ENCODE measurements at regions not wholly inside any gene's neighbourhood (a gene's known extent, or its start where the extent isn't known, plus 50 kb on each side); places are given as distances from the start of the nearest gene placed in this dataset.

DNA sequence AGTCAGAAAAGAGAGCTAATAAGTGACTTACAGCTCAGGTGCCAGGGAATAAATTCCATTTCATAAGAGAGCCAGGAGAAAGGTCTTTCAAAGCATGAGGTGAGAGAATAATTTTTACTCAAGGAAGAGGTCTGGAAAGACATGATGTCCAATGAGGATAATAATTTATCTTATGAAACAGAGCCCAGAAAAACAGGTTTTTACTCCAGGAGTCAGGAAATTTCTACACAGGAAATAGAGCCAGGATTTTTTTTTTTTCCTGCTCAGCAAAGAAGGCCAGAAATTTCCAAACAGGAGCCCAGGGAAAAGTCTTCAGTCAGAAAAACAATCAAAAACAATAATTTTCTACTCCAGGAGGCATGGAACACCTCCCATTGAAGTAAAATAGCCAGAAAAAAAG, 1185.7 kb upstream of the TSPY4 start:
- DNase-seq = no peak

DNA sequence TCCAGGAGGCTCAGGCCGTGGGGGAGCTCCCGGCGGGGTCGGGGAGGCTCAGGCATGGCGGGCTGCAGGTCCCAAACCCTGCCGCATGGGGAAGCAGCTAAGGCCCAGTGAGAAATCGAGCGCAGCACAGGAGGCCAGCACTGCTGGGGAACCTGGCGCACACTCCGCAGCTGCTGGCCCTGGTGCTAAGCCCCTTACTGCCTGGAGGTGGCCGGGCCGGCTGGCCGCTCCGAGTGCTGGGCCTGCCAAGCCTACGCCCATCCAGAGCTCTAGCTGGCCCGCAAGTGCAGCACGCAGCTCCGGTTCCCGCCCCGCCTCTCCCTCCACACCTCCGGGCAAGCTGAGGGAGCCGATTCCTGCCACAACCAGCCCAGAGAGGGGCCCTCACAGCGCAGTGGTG, 1208.7 kb upstream of the TSPY4 start:
- intact Hi-C loops (cut with DNase I) = no loop called here
- no peak for DNase-seq

More for the DNA sequence above, 1185.7 kb upstream of the TSPY4 start:
- intact Hi-C loops (cut with DNase I) = no loop called here

DNA sequence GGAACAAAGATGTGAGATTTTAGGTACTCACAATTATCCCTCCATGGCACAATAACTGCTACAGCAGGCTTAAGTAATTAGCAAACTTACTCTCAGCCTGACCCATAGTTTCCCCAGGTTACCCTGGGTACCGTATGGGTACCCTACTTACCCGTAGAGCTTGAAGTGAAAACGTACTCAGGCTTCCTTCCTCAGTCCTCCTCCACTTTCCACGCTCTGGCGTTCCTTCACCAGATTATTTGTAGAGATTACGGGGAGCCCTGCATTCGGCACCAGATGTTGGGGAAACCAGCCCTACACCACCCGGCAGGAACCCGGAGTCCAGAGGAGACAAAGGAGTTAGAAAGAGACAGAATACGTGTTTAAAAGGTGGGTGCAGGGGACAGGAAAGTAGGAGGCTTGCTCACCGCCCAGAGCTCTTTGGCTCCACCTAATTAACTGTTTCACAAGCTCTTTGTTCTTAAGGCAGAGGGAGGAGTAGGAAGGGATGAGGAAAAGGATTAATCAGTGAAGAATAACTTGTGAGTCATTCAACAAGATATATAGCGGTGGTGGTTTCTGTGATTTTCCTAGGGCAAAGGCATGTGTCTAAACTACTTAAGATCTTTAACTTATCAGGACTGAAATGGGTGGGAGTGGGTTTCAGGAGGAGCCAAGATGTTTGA, 1211.2 kb upstream of the TSPY4 start:
- no peak for DNase-seq
- intact Hi-C loops (cut with DNase I) = no loop called here

DNA sequence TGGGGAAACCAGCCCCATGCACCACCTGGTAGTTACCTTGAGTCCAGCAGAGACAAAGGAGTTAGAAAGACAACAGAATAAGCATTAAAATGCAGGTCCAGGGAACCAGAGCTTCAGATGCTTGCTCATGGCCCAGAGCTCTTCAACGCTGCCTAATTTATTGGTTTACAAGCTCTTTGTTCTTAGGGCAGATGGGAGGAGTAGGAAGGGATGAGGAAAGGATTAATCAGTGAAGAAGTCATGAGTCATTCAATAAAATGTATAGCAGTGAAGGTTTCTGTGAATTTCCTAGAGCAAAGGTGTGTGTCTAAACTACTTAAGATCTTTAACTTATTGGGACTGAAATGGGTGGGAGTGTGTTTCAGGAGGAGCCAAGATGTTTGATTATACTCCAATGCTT, 1210.3 kb upstream of the AMELY start:
- no peak for DNase-seq
- intact Hi-C loops (cut with DNase I) = no loop called here

DNA sequence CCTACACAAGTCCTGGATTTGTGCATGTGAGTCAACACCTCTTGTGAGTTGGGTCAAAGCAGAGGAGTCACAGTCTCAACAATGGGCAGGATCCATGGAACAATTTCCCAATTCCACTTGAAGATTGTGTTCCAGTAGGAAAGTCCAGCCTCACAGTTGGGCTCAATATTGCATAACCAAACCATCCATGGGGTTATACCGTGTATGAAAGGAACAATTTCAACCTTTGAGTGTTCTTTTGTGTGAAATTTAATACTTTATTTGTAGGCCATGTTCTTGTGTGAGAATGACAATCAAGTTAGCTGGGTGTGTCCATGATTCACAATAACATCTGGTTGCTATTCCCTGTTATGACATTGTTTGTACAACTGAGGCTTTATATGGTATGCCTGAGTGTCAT, 1182.9 kb upstream of the AMELY start:
- intact Hi-C loops (cut with DNase I) = no loop called here
- DNase-seq = no peak

DNA sequence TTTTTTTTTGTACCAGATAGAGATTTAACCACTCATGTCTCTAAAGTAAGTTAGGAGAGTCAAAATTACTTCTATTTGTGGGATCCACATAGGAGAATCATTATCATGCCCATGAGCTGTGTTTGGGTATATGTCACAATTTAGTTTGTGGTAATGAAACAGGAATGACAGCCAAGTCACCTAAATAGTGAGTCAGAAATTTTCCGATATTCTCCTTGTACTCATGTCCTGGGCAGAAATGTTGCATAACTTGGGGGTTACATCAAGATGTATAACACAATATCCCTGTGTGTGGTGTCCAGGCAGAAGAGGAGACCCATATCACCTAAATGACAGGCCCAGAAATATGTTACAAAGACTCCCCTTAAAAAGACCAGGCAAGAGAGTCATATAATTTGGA, 1181.4 kb upstream of the AMELY start:
- intact Hi-C loops (cut with DNase I) = no loop called here

DNA sequence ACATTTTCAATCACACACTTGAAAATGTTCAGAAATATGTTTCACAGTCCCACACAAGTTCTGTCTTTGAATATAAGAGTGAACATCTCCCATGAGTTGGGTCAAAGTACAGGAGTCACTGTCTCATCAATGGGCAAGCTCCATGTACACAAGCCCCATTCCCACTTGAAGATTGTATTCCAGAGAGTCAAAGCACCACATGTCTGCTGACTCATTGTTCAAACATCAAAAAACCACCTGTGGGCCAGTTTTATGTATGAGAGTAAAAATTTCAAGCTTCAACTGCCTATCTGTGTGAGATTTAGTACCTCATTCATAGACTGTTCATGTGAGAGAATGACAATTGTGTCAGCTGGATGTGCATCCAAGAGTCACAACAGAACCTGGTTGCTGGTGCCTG, 1174.4 kb upstream of the AMELY start:
- DNase-seq = no peak
- intact Hi-C loops (cut with DNase I) = no loop called here

More for the DNA sequence above, 1181.4 kb upstream of the AMELY start:
- DNase-seq = no peak

DNA sequence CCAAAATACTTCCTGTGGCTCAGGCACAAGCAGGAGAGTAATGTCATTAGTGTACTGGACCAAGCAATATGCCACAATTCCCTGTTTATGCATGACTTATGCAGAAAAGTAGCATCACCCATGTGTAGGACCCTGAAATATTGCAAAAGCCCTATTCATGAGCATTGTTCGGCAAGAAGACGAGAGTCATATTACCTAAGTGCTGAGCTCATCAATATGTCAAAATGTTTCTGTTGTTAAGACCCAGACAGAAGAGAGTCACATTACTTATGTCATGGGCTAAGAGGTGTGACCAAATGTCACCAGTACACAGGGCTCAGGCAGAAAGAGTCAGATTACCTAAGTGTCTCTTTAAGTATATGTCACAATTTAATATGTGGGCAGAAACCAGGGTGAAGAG, 1172.6 kb upstream of the AMELY start:
- no peak for DNase-seq
- intact Hi-C loops (cut with DNase I) = no loop called here

DNA sequence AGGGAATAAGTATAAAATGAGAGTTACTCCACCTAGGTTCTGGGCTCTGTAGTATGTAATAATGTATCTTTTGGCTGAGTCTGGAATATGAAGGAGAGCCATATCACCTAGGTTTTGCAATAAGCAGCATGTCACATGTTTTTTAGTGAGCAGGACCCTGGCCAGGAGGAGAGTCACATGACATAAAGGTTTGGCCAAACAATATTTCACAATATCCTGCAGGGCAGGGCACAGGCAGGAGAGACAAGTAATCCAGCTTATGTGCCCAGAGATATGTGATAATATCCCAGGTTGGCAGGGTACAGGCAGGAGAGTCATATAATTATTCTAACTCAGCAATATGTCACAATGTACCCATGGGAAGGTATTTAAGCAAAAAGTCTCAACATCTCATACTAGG, 1169.6 kb upstream of the AMELY start:
- no peak for DNase-seq
- intact Hi-C loops (cut with DNase I) = no loop called here

DNA sequence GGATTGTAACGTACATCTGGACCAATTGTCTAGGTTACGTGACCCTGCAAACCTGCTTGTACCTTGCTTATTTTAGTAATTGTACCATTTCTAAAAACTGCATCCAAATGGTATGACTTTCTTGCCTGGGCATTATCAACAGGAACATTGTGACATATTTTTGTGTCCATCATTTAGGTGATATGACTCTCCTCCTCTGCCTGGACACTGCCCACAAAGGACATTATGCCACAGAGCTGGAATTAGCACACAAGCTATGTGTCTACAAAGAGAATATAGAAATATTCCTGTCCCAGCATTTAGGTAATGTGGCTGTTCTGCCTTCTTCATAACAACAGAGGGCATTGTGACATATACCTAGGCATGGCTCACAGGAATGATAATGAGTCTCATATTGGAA, 1153.7 kb upstream of the AMELY start:
- no peak for DNase-seq
- intact Hi-C loops (cut with DNase I) = no loop called here

DNA sequence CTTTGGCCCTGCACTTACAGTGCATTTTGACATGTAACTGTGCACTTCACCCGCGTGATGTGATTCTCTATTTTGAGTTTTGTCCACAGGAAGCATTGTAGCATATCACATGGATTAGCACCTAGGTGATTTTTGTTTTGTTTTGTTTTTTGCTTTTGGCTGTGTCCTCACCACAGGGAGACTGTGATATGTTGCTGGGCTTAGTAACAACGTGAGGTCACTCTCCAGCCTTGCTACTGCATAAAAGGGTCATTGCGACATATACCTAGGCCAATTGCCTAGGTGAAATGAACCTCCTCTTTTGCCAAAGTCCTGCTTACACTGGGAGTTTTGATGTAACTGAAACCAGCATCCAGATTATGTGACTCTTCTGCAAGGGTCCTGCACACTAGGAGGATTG, 1152.9 kb upstream of the AMELY start:
- intact Hi-C loops (cut with DNase I) = no loop called here

DNA sequence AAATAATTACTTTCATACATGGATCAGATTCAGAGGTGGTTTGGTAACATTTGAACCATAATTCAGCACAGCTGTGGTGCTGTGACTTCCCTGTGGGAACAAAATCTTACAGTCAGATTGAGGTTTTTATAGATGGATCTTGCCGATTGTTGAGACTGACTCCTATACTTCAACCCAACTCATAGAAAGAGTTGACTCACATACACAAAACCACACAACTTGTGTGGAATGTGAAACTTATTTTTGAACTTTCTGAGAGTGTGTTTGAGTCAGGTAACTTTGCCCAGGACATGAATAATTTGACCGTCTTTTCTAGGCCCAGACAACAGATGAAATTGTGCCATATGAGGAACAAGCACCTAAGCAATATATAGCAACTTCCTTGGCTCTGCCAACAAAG, 1152.4 kb upstream of the AMELY start:
- intact Hi-C loops (cut with DNase I) = no loop called here
- DNase-seq = no peak

More for the DNA sequence above, 1152.9 kb upstream of the AMELY start:
- DNase-seq = no peak

DNA sequence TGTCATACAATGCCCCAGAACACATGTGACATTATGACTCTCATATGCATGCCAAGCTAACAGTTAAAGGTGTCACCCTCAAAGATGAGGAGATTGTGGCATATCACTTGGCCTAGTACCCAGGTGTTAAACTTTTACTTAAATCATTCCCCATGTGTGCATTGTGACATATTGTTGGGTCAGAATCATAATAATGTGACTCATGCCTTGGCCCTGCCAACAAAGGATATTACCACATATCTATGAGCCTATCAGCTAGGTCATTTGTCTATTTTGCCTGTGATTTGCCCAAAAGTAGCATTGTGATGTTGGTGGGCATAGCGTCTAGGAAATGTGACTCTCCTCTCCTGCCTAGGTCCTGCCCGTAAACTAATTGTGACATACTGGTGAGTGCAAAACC, 1147.1 kb upstream of the AMELY start:
- no peak for DNase-seq
- intact Hi-C loops (cut with DNase I) = no loop called here

DNA sequence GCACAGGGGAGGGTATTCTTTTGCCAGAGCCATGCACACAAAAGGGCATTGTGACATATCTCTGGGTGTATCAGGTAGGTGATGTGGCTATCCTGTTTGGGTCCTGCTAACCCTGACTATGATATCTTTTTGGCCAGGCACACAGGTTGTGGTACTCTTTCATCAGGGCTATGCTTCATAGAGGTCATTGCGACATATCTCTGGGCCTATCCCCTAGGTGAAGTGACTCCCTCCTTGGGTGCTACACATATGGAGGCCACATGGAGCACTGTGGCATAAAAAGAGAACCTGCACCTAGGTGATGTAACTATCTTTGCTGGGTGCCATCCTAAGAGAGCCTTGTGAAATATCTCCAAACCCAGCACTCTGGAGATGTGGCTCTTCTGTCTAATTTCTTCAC, 1139.8 kb upstream of the AMELY start:
- no peak for DNase-seq
- intact Hi-C loops (cut with DNase I) = no loop called here

DNA sequence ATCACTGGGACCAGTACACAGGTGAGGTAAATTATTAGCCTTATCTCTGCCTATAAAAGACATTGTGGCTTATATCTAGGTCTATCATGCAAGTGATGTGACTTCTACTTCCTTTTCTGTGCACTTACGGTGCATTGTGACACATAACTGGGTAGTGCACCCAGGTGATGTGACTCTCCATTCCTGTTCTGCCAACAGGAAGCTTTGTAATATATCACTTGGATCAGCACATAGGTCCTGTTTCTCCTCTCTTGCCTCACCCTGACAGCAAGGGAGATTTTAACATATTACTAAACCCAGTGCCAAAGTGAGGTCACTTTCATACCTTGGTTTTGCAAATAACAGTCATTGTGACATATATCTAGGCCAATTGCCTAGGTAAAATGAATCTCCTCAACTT, 1129.7 kb upstream of the AMELY start:
- DNase-seq = no peak
- intact Hi-C loops (cut with DNase I) = no loop called here

DNA sequence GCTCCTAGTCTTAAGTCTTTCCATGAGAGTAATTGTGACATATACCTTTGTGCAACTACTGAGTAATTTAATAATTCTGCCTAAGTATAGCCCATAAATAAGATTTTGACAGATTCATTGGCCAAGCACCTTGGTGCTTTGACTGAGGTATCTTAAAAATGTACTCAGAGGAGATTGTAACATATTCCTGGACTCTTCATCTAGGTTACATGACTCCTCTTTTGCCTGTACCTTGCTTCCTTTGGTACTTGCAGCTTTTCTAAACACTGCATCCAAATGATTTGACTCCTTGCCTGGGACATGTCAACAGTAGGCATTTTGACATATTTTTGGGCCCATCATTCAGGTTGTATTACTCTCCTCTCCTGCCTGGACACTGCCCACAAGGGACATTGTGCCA, 1125.0 kb upstream of the AMELY start:
- intact Hi-C loops (cut with DNase I) = no loop called here
- no peak for DNase-seq

DNA sequence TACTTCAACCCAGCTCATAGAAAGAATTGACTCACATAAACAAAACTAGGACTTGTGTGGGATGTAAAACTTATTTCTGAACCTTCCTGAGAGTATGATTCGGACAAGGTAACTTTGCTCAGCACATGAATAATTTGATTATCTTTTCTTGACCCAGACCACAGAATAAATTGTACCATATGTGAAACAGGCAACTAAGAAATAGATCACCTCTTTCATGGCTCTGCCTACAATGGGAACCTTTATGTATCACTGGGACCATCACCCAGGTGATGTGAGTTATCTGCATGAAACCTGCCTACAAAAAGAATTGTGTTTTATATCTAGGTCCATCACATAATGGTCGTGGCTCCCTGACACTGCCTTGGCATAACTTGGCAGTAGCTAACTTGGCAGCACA, 1124.1 kb upstream of the AMELY start:
- intact Hi-C loops (cut with DNase I) = no loop called here

DNA sequence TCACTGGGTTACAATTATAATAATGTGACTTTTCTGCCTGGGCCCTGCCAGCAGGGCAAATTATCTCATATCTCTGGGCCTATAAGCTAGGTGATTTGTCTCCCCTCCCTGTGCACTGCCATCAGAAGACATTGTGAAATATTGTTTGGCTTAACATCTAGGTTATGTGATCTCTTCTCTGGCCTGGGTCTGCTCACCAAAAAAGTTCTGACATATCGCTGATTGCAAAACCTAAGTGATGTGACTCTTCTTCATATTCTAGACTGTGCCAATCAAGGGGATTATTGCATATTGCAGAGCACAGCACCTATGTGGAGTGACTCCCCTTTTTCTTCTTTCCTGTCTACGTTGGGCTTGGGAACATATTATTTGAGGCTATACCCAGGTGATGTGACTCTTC, 1123.1 kb upstream of the AMELY start:
- DNase-seq = no peak
- intact Hi-C loops (cut with DNase I) = no loop called here

More for the DNA sequence above, 1124.1 kb upstream of the AMELY start:
- DNase-seq = no peak

DNA sequence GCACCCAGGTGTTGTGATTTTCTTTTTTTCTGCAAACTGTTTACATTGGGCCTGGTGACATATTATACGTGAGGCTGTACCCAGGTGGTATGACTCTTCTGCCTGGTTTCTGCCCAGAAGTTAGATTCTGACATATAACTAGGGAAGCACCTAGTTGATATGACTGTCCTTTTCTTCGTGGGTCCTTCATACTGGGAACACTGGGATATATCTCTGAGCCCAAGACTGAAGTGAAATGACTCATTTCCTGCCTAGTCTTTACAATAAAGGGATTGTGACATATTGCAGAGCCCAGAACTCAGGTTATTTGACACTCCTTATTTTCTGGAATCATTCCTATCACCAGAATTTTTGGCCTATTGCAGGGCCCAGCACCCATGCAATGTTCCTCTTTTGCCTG, 1121.6 kb upstream of the AMELY start:
- DNase-seq = no peak
- intact Hi-C loops (cut with DNase I) = no loop called here

DNA sequence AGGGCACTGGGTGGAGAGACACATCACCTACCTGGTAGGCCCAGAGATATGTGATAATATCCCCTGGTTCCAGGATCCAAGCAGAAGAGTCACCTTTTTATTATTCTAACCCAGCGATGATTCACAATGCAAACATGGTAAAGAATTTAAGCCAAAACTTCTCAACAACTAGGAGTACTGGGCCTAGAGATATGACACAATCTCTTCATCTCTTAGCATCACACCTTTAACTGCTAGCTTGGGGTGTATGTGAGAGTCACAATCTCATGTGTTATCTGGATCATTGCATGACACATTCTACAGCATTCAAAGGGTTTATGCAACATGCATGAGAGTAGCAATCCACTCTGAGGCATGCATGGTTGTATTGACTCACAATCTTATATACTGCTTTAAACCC, 1109.0 kb upstream of the AMELY start:
- no peak for DNase-seq
- intact Hi-C loops (cut with DNase I) = no loop called here

DNA sequence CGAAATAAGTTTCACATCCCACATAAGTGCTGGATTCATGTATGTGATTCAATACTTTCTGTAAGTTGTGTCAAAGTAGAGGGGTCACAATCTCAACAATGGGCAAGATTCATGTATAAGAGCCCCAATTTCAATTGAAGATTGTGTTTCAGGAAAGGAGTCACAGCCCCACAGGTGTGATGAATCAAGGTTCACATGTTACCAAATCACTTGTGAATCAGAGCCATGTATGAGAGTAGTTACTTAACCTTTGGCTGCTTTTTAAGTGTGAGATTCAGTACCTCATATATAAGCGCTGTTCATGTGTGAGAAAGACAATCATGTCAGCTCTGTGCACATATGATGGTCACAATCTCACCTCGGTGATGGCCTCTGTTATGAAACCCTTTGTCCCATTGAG, 1100.0 kb upstream of the AMELY start:
- intact Hi-C loops (cut with DNase I) = no loop called here
- no peak for DNase-seq

DNA sequence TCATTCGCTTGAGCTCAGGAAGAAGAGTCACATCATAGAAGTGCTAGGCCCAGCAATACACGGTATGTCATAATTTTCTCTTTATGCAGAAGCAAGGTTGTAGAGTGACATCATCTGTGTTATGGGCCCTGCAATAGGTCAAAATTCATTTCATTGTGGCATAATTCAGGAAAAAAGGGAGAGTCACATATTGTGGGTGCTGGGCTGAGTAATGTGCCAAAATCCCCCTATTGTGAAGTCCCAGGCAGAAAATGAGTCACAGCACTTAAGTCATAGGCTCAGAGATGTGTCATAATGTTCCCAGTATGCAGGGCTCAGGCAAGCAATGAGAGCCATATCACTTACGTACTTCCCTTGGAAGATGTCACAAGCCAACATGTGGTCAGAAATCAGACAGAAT, 1092.6 kb upstream of the AMELY start:
- intact Hi-C loops (cut with DNase I) = no loop called here
- DNase-seq = no peak

DNA sequence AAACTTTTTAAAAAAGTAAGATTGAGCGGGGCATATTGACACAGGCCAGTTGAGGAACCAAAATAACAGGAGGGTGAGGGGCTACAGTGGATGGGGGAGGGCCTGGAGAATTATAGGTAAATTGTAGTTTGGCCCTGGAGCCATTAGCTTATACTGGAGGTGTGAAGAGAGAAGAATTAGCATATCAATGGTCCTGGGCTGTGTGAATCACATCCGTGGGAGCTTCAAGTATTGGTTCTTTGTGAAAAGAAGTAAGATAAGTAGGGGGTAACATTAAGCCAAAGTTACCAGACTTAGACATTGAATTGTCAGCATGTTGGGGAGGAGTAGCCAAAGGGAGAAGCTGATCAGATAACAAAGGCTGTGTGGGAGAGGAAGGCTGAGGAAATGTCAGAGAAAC, 1085.2 kb upstream of the AMELY start:
- no peak for DNase-seq
- intact Hi-C loops (cut with DNase I) = no loop called here
